ENCODE measurements at regions not wholly inside any gene's neighbourhood (a gene's known extent, or its start where the extent isn't known, plus 50 kb on each side); places are given as distances from the start of the nearest gene placed in this dataset.

- H3K27ac ChIP-seq = no peak overlapping the region
- ATAC-seq (no peak), DNase-seq (no peak)
- no peaks in the 10 kb centered on the region for H3K4me1 ChIP-seq
- no peaks in the 10 kb centered on the region for H3K36me3 ChIP-seq
- intact Hi-C loops (cut with DNase I) = no loop called here
- H3K9me3 ChIP-seq = no peaks in the 10 kb centered on the region
- TF ChIP-seq CTCF (IDR thresholded peaks at IDR 0.05) = no peak
- H3K4me3 ChIP-seq = no peak overlapping the region
- H3K27me3 ChIP-seq = no peaks in the 10 kb centered on the region
Observed at GRCh38 chr10:83167081-83167480, 972.2 kb upstream of the GHITM start.

GRCh38 chr10:83176901-83177300 is 962.4 kb upstream of the GHITM start:
- no peak for ATAC-seq
- intact Hi-C loops (cut with DNase I) = no loop called here

GRCh38 chr10:83178526-83178925 is 960.8 kb upstream of the GHITM start:
- ATAC-seq (no peak), DNase-seq (no peak)
- no peaks in the 10 kb centered on the region for H3K36me3 ChIP-seq
- no peak overlapping the region for H3K4me3 ChIP-seq
- H3K4me1 ChIP-seq = no peaks in the 10 kb centered on the region
- intact Hi-C loops (cut with DNase I) = no loop called here
- no peaks in the 10 kb centered on the region for H3K9me3 ChIP-seq
- TF ChIP-seq CTCF (IDR thresholded peaks at IDR 0.05) = no peak
- H3K27ac ChIP-seq = no peak overlapping the region
- no peaks in the 10 kb centered on the region for H3K27me3 ChIP-seq

More at GRCh38 chr10:83176901-83177300, 962.4 kb upstream of the GHITM start:
- Histone ChIP-seq H3K27ac (no peak overlapping the region), H3K9me3 (no peaks in the 10 kb centered on the region), H3K4me1 (no peaks in the 10 kb centered on the region), H3K36me3 (no peaks in the 10 kb centered on the region), H3K4me3 (no peak overlapping the region), H3K27me3 (no peaks in the 10 kb centered on the region)
- no peak for DNase-seq
- no peak for TF ChIP-seq CTCF (IDR thresholded peaks at IDR 0.05)

GRCh38 chr10:83179371-83179770 is 959.9 kb upstream of the GHITM start:
- Histone ChIP-seq H3K36me3 (no peaks in the 10 kb centered on the region), H3K27ac (no peak overlapping the region), H3K9me3 (no peaks in the 10 kb centered on the region), H3K27me3 (no peaks in the 10 kb centered on the region), H3K4me3 (no peak overlapping the region), H3K4me1 (no peaks in the 10 kb centered on the region)
- intact Hi-C loops (cut with DNase I) = no loop called here
- DNase-seq (no peak), ATAC-seq (no peak)
- no peak for TF ChIP-seq CTCF (IDR thresholded peaks at IDR 0.05)

GRCh38 chr10:83182076-83182475 is 957.2 kb upstream of the GHITM start:
- H3K27ac ChIP-seq = no peak overlapping the region
- no peaks in the 10 kb centered on the region for H3K4me1 ChIP-seq
- H3K36me3 ChIP-seq = no peaks in the 10 kb centered on the region
- no peaks in the 10 kb centered on the region for H3K27me3 ChIP-seq
- no peaks in the 10 kb centered on the region for H3K9me3 ChIP-seq
- DNase-seq (no peak), ATAC-seq (no peak)
- no peak overlapping the region for H3K4me3 ChIP-seq
- TF ChIP-seq CTCF (IDR thresholded peaks at IDR 0.05) = no peak
- intact Hi-C loops (cut with DNase I) = no loop called here
